Central memory CD8-positive, alpha-beta T cell (primary cell): ENCODE measurements at regions not wholly inside any gene's neighbourhood (a gene's known extent, or its start where the extent isn't known, plus 50 kb on each side); places are given as distances from the start of the nearest gene placed in this dataset.
"Not testable (repeated sequence)": the region's sequence is repeated elsewhere in the genome, so short reads cannot be mapped to it uniquely, and the experiment has no call there.

Source experiments
- ATAC-seq: fragments of 150-1000 bp; cut with Tn5 transposase; replicated peaks from 2 replicates; pipeline ENCODE4 v1.10.0; 2022; ENCODE audit warnings: mild to moderate bottlenecking, moderate FRiP score, moderate number of reproducible peaks; ENCODE audit not compliant: poor library complexity, severe bottlenecking; ENCODE audit errors: extremely low read depth
- DNase-seq, 2 donors: peaks; one replicate each; pipeline ENCODE4 v3.0.0; 2021; ENCODE audit warnings: low spot score in 2 of 2
- H3K27ac Mint-ChIP-seq: one replicate; pipeline ENCODE4 v1.8.0; 2022; ENCODE audit warnings: low read depth, mild to moderate bottlenecking, moderate library complexity, mixed read lengths
- H3K27me3 Mint-ChIP-seq: one replicate; pipeline ENCODE4 v1.8.0; 2022; ENCODE audit warnings: mixed read lengths
- H3K36me3 Mint-ChIP-seq: one replicate; pipeline ENCODE4 v1.8.0; 2022; ENCODE audit warnings: mild to moderate bottlenecking, moderate library complexity, mixed read lengths; ENCODE audit not compliant: insufficient read depth
- H3K4me1 Mint-ChIP-seq: one replicate; pipeline ENCODE4 v1.8.0; 2022; ENCODE audit warnings: mixed read lengths
- H3K4me3 Mint-ChIP-seq: one replicate; pipeline ENCODE4 v1.8.0; 2022; ENCODE audit warnings: mild to moderate bottlenecking, moderate library complexity, mixed read lengths
- H3K9me3 Mint-ChIP-seq: one replicate; pipeline ENCODE4 v1.8.0; 2022; ENCODE audit warnings: mixed read lengths

- no peaks in the 10 kb centered on the region for H3K4me1 Mint-ChIP-seq
- DNase-seq (no peak), ATAC-seq (no peak)
- no peaks in the 10 kb centered on the region for H3K36me3 Mint-ChIP-seq
- peaks cover 50% of the 10 kb centered on the region for H3K27me3 Mint-ChIP-seq
- H3K27ac Mint-ChIP-seq = no peak overlapping the region
- no peak overlapping the region for H3K4me3 Mint-ChIP-seq
- H3K9me3 Mint-ChIP-seq = no peaks in the 10 kb centered on the region
Measured at GRCh38 chr2:128668946-128669345, 350.3 kb upstream of the HS6ST1 start.

GRCh38 chr2:128670066-128670465, 351.4 kb upstream of the HS6ST1 start:
- Mint-ChIP-seq H3K4me1 (no peaks in the 10 kb centered on the region), H3K9me3 (no peaks in the 10 kb centered on the region), H3K36me3 (no peaks in the 10 kb centered on the region), H3K27ac (no peak overlapping the region), H3K27me3 (peaks cover 47% of the 10 kb centered on the region), H3K4me3 (no peak overlapping the region)
- no peak for DNase-seq
- ATAC-seq = no peak

- not testable (repeated sequence) for H3K4me1 Mint-ChIP-seq, DNase-seq, ATAC-seq, H3K27ac Mint-ChIP-seq, H3K4me3 Mint-ChIP-seq, H3K36me3 Mint-ChIP-seq, H3K9me3 Mint-ChIP-seq
- peaks cover 28% of the 10 kb centered on the region for H3K27me3 Mint-ChIP-seq
Measured at GRCh38 chr2:128671981-128672757, 353.5 kb upstream of the HS6ST1 start.

GRCh38 chr2:128679680-128680079, 361.0 kb upstream of the HS6ST1 start:
- not testable (repeated sequence) for ATAC-seq, H3K27ac Mint-ChIP-seq, H3K4me3 Mint-ChIP-seq, DNase-seq, H3K4me1 Mint-ChIP-seq, H3K36me3 Mint-ChIP-seq, H3K9me3 Mint-ChIP-seq
- H3K27me3 Mint-ChIP-seq = peaks cover 24% of the 10 kb centered on the region

GRCh38 chr2:128681507-128681906, 362.8 kb upstream of the HS6ST1 start:
- H3K4me1 Mint-ChIP-seq = no peaks in the 10 kb centered on the region
- no peak overlapping the region for H3K27ac Mint-ChIP-seq
- peaks cover 1% of the 10 kb centered on the region for H3K36me3 Mint-ChIP-seq
- H3K27me3 Mint-ChIP-seq = peaks cover 24% of the 10 kb centered on the region
- H3K9me3 Mint-ChIP-seq = no peaks in the 10 kb centered on the region
- no peak overlapping the region for H3K4me3 Mint-ChIP-seq
- ATAC-seq (no peak), DNase-seq (no peak)

- H3K4me1 Mint-ChIP-seq = no peaks in the 10 kb centered on the region
- no peak overlapping the region for H3K4me3 Mint-ChIP-seq
- H3K27ac Mint-ChIP-seq = no peak overlapping the region
- no peak for DNase-seq
- no peak for ATAC-seq
- H3K27me3 Mint-ChIP-seq = peaks cover 24% of the 10 kb centered on the region
- H3K36me3 Mint-ChIP-seq = no peaks in the 10 kb centered on the region
- no peaks in the 10 kb centered on the region for H3K9me3 Mint-ChIP-seq
Measured at GRCh38 chr2:128682266-128682665, 363.6 kb upstream of the HS6ST1 start.

GRCh38 chr2:128682729-128683284, 364.1 kb upstream of the HS6ST1 start:
- no peaks in the 10 kb centered on the region for H3K9me3 Mint-ChIP-seq
- H3K4me3 Mint-ChIP-seq = no peak overlapping the region
- DNase-seq (no peak), ATAC-seq (no peak)
- no peaks in the 10 kb centered on the region for H3K36me3 Mint-ChIP-seq
- H3K4me1 Mint-ChIP-seq = no peaks in the 10 kb centered on the region
- peaks cover 24% of the 10 kb centered on the region for H3K27me3 Mint-ChIP-seq
- H3K27ac Mint-ChIP-seq = no peak overlapping the region

GRCh38 chr2:128684523-128684922, 365.9 kb upstream of the HS6ST1 start:
- H3K27me3 Mint-ChIP-seq = peaks cover 24% of the 10 kb centered on the region
- no peak overlapping the region for H3K4me3 Mint-ChIP-seq
- H3K4me1 Mint-ChIP-seq = no peaks in the 10 kb centered on the region
- no peak overlapping the region for H3K27ac Mint-ChIP-seq
- no peak for ATAC-seq
- DNase-seq = no peak
- no peaks in the 10 kb centered on the region for H3K9me3 Mint-ChIP-seq
- H3K36me3 Mint-ChIP-seq = no peaks in the 10 kb centered on the region

GRCh38 chr2:128685841-128686496, 367.3 kb upstream of the HS6ST1 start:
- ATAC-seq (no peak), DNase-seq (no peak)
- no peaks in the 10 kb centered on the region for H3K36me3 Mint-ChIP-seq
- H3K4me1 Mint-ChIP-seq = no peaks in the 10 kb centered on the region
- H3K27ac Mint-ChIP-seq = no peak overlapping the region
- H3K4me3 Mint-ChIP-seq = no peak overlapping the region
- H3K9me3 Mint-ChIP-seq = no peaks in the 10 kb centered on the region
- H3K27me3 Mint-ChIP-seq = peaks cover 30% of the 10 kb centered on the region

GRCh38 chr2:128686497-128686859, 367.8 kb upstream of the HS6ST1 start:
- H3K27me3 Mint-ChIP-seq = peaks cover 30% of the 10 kb centered on the region
- no peaks in the 10 kb centered on the region for H3K36me3 Mint-ChIP-seq
- no peak overlapping the region for H3K27ac Mint-ChIP-seq
- DNase-seq (no peak), ATAC-seq (no peak)
- H3K4me3 Mint-ChIP-seq = no peak overlapping the region
- no peaks in the 10 kb centered on the region for H3K4me1 Mint-ChIP-seq
- no peaks in the 10 kb centered on the region for H3K9me3 Mint-ChIP-seq

GRCh38 chr2:128686881-128687555, 368.4 kb upstream of the HS6ST1 start:
- Mint-ChIP-seq H3K4me3 (no peak overlapping the region), H3K27me3 (peaks cover 26% of the 10 kb centered on the region), H3K27ac (no peak overlapping the region), H3K9me3 (no peaks in the 10 kb centered on the region), H3K36me3 (no peaks in the 10 kb centered on the region), H3K4me1 (no peaks in the 10 kb centered on the region)
- DNase-seq (no peak), ATAC-seq (no peak)

GRCh38 chr2:128687565-128687964, 368.9 kb upstream of the HS6ST1 start:
- Mint-ChIP-seq H3K36me3 (no peaks in the 10 kb centered on the region), H3K4me1 (no peaks in the 10 kb centered on the region), H3K9me3 (no peaks in the 10 kb centered on the region), H3K27ac (no peak overlapping the region), H3K4me3 (no peak overlapping the region), H3K27me3 (peaks cover 21% of the 10 kb centered on the region)
- no peak for DNase-seq
- ATAC-seq = no peak
